Small intestine (tissue), 7 donors: ENCODE measurements at regions not wholly inside any gene's neighbourhood (a gene's known extent, or its start where the extent isn't known, plus 50 kb on each side); places are given as distances from the start of the nearest gene placed in this dataset.

Experiments
- DNase-seq, 2 donors: peaks; one replicate each; pipeline versions ENCODE4 v3.0.0 to v3.0.0-alpha.2; 2013
- FAIRE-seq: peaks from 2 replicates; lab custom pipeline; 2012; peaks lifted over from hg19 to GRCh38; lab: Jason Lieb, UNC
- H3K27ac ChIP-seq, 3 donors: one replicate each; pipeline ENCODE4 v1.5.1; 2013; ENCODE audit warnings: low read length in 2 of 3, mild to moderate bottlenecking in 2 of 3, control low read depth in 1 of 3, inconsistent platforms in 1 of 3, low read depth in 1 of 3, moderate library complexity in 1 of 3
- H3K27me3 ChIP-seq, 3 donors: one replicate each; pipeline ENCODE4 v1.6.1; 2013; ENCODE audit warnings: low read length in 3 of 3, inconsistent platforms in 1 of 3; ENCODE audit not compliant: control insufficient read depth in 3 of 3, insufficient read depth in 3 of 3
- H3K36me3 ChIP-seq, 3 donors: one replicate each; pipeline ENCODE4 v1.6.1; 2013; ENCODE audit warnings: low read length in 3 of 3, inconsistent platforms in 1 of 3, low read depth in 1 of 3, mild to moderate bottlenecking in 1 of 3, moderate library complexity in 1 of 3; ENCODE audit not compliant: control insufficient read depth in 3 of 3, insufficient read depth in 2 of 3
- H3K4me1 ChIP-seq, 3 donors: one replicate each; pipeline ENCODE4 v1.6.1; 2013; ENCODE audit warnings: low read length in 2 of 3, inconsistent platforms in 1 of 3, low read depth in 1 of 3, mild to moderate bottlenecking in 1 of 3, moderate library complexity in 1 of 3; ENCODE audit not compliant: control insufficient read depth in 3 of 3, insufficient read depth in 2 of 3
- H3K4me3 ChIP-seq, 3 donors: one replicate each; pipeline ENCODE4 v1.5.1; 2013; ENCODE audit warnings: low read length in 3 of 3, control low read depth in 1 of 3, inconsistent platforms in 1 of 3, low read depth in 1 of 3, mild to moderate bottlenecking in 1 of 3, moderate library complexity in 1 of 3
- H3K9me3 ChIP-seq, 2 donors: one replicate each; pipeline ENCODE4 v1.6.1; 2013; ENCODE audit warnings: low read depth in 1 of 2, low read length in 1 of 2; ENCODE audit not compliant: control insufficient read depth in 2 of 2, insufficient read depth in 1 of 2
- WGBS, 3 donors: extraction: QIAGEN DNeasy Blood & Tissue Kit; methylation state at CpG; one replicate each; pipeline ENCODE4 v1.1.7; 2013; 5-methylcytosine and 5-hydroxymethylcytosine counted together
- donor health status: healthy with polysubstance abuse.
- donor health status: control.
- donor health status: control.
- donor health status: Bipolar disorder and iron deficiency.
- donor health status: healthy.

GRCh38 chr3:161568671-161569070 is 72.1 kb downstream of the OTOL1 start:
- H3K27ac ChIP-seq, result no peak overlapping the region
- FAIRE-seq, result no peak
- H3K4me3 ChIP-seq, result no peak overlapping the region
- no peaks in the 10 kb centered on the region for H3K9me3 ChIP-seq
- H3K27me3 ChIP-seq, result no peaks in the 10 kb centered on the region
- H3K4me1 ChIP-seq, result no peaks in the 10 kb centered on the region
- no peak for DNase-seq
- WGBS, 3 donors, result 43 to 71% (median 56%) methylated on average over 2 of the region's 2 CpGs
- no peaks in the 10 kb centered on the region for H3K36me3 ChIP-seq

GRCh38 chr3:161571951-161572350 is 75.3 kb downstream of the OTOL1 start:
- H3K4me1 ChIP-seq, result no peaks in the 10 kb centered on the region
- no peak for DNase-seq
- no peak for FAIRE-seq
- no peak overlapping the region for H3K4me3 ChIP-seq
- no peaks in the 10 kb centered on the region for H3K9me3 ChIP-seq
- no peaks in the 10 kb centered on the region for H3K36me3 ChIP-seq
- no peaks in the 10 kb centered on the region for H3K27me3 ChIP-seq
- 73 to 94% (median 88%) methylated on average over 1 of the region's 1 CpG for WGBS, 3 donors
- H3K27ac ChIP-seq, result no peak overlapping the region

GRCh38 chr3:161573136-161573535 is 76.5 kb downstream of the OTOL1 start:
- 67 to 95% (median 74%) methylated on average over 1 of the region's 1 CpG for WGBS, 3 donors
- FAIRE-seq, result no peak

GRCh38 chr3:161575901-161576300 is 79.3 kb downstream of the OTOL1 start:
- Histone ChIP-seq H3K36me3 (no peaks in the 10 kb centered on the region), H3K4me3 (no peak overlapping the region), H3K27me3 (no peaks in the 10 kb centered on the region), H3K9me3 (no peaks in the 10 kb centered on the region), H3K27ac (no peak overlapping the region), H3K4me1 (no peaks in the 10 kb centered on the region)
- DNase-seq (no peak), FAIRE-seq (peak; percentile 49)
- 85 to 92% (median 87%) methylated on average over 2 of the region's 2 CpGs for WGBS, 3 donors

More at GRCh38 chr3:161573136-161573535, 76.5 kb downstream of the OTOL1 start:
- Histone ChIP-seq H3K27me3 (no peaks in the 10 kb centered on the region), H3K27ac (no peak overlapping the region), H3K36me3 (no peaks in the 10 kb centered on the region), H3K9me3 (no peaks in the 10 kb centered on the region), H3K4me1 (no peaks in the 10 kb centered on the region), H3K4me3 (no peak overlapping the region)
- DNase-seq, result no peak

GRCh38 chr3:161576311-161576710 is 79.7 kb downstream of the OTOL1 start:
- DNase-seq (no peak), FAIRE-seq (no peak)
- Histone ChIP-seq H3K4me1 (no peaks in the 10 kb centered on the region), H3K27ac (no peak overlapping the region), H3K36me3 (no peaks in the 10 kb centered on the region), H3K9me3 (no peaks in the 10 kb centered on the region), H3K4me3 (no peak overlapping the region), H3K27me3 (no peaks in the 10 kb centered on the region)
- 50 to 72% (median 58%) methylated on average over 2 of the region's 2 CpGs for WGBS, 3 donors

GRCh38 chr3:161576714-161577510 is 80.3 kb downstream of the OTOL1 start:
- no peak overlapping the region for H3K4me3 ChIP-seq
- H3K4me1 ChIP-seq, result no peaks in the 10 kb centered on the region
- H3K36me3 ChIP-seq, result no peaks in the 10 kb centered on the region
- no peaks in the 10 kb centered on the region for H3K27me3 ChIP-seq
- FAIRE-seq (no peak), DNase-seq (no peak)
- no peak overlapping the region for H3K27ac ChIP-seq
- WGBS, 3 donors, result 24 to 62% (median 37%) methylated on average over 9 of the region's 9 CpGs
- H3K9me3 ChIP-seq, result no peaks in the 10 kb centered on the region

- Histone ChIP-seq H3K9me3 (no peaks in the 10 kb centered on the region), H3K36me3 (no peaks in the 10 kb centered on the region), H3K4me1 (no peaks in the 10 kb centered on the region), H3K27me3 (no peaks in the 10 kb centered on the region), H3K27ac (no peak overlapping the region), H3K4me3 (no peak overlapping the region)
- WGBS, 3 donors, result 39 to 84% (median 72%) methylated on average over 1 of the region's 1 CpG
- FAIRE-seq, result no peak
- no peak for DNase-seq
Observed at GRCh38 chr3:161577662-161578061, 81.1 kb downstream of the OTOL1 start.

- no peaks in the 10 kb centered on the region for H3K27me3 ChIP-seq
- 73 to 82% (median 74%) methylated on average over 9 of the region's 9 CpGs for WGBS, 3 donors
- H3K4me3 ChIP-seq, result no peak overlapping the region
- no peaks in the 10 kb centered on the region for H3K36me3 ChIP-seq
- no peak for DNase-seq
- FAIRE-seq, result no peak
- H3K27ac ChIP-seq, result no peak overlapping the region
- no peaks in the 10 kb centered on the region for H3K9me3 ChIP-seq
- no peaks in the 10 kb centered on the region for H3K4me1 ChIP-seq
Observed at GRCh38 chr3:161579395-161580126, 83.0 kb downstream of the OTOL1 start.
